Astrocyte (in vitro differentiated cells and primary cell): ENCODE measurements at regions not wholly inside any gene's neighbourhood (a gene's known extent, or its start where the extent isn't known, plus 50 kb on each side); places are given as distances from the start of the nearest gene placed in this dataset.
"Not testable (repeated sequence)": the region's sequence is repeated elsewhere in the genome, so short reads cannot be mapped to it uniquely, and the experiment has no call there.

Experiments used
- DNase-seq: peaks from one replicate; pipeline ENCODE4 v3.0.0-alpha.2; 2010; ENCODE audit warnings: low read depth
- FAIRE-seq: peaks from 2 replicates; lab custom pipeline; 2011; peaks lifted over from hg19 to GRCh38; lab: Jason Lieb, UNC
- H2AFZ ChIP-seq: 2 replicates; pipeline ENCODE4 v1.6.0; 2012; ENCODE audit warnings: low read depth, low read length, inconsistent platforms
- H3K27ac ChIP-seq: 2 replicates; pipeline ENCODE4 v1.5.1; 2011; ENCODE audit warnings: low read depth, low read length, inconsistent platforms
- H3K27me3 ChIP-seq: 2 replicates; pipeline ENCODE4 v1.6.0; 2011; ENCODE audit warnings: low read length, inconsistent platforms; ENCODE audit not compliant: insufficient read depth
- H3K36me3 ChIP-seq: 2 replicates; pipeline ENCODE4 v1.5.1; 2011; ENCODE audit warnings: low read length, inconsistent platforms; ENCODE audit not compliant: insufficient read depth
- H3K4me1 ChIP-seq: 2 replicates; pipeline ENCODE4 v1.5.1; 2011; ENCODE audit warnings: low read length, inconsistent platforms; ENCODE audit not compliant: insufficient read depth
- H3K4me2 ChIP-seq: 2 replicates; pipeline ENCODE4 v1.6.0; 2012; ENCODE audit warnings: low read length, inconsistent platforms
- H3K4me3 ChIP-seq: 2 replicates; pipeline ENCODE4 v1.5.1; 2011; ENCODE audit warnings: low read depth, mild to moderate bottlenecking, low read length, inconsistent platforms; ENCODE audit not compliant: insufficient read depth
- H3K79me2 ChIP-seq: 2 replicates; pipeline ENCODE4 v1.6.0; 2012; ENCODE audit warnings: mild to moderate bottlenecking, low read length, inconsistent platforms; ENCODE audit not compliant: insufficient read depth
- H3K9ac ChIP-seq: 2 replicates; pipeline ENCODE4 v1.6.0; 2012; ENCODE audit warnings: mild to moderate bottlenecking, low read length, inconsistent platforms
- H3K9me3 ChIP-seq: 2 replicates; pipeline ENCODE4 v1.5.1; 2012; ENCODE audit warnings: low read depth, mild to moderate bottlenecking, low read length, inconsistent platforms; ENCODE audit not compliant: insufficient read depth
- H4K20me1 ChIP-seq: 2 replicates; pipeline ENCODE4 v1.6.0; 2012; ENCODE audit warnings: low read length, inconsistent platforms; ENCODE audit not compliant: insufficient read depth
- H3K27ac Mint-ChIP-seq: one replicate; pipeline ENCODE4 v1.8.0; 2021; ENCODE audit warnings: mild to moderate bottlenecking, mixed read lengths; ENCODE audit not compliant: unreplicated experiment
- H3K27me3 Mint-ChIP-seq: one replicate; pipeline ENCODE4 v1.8.0; 2021; ENCODE audit warnings: low read depth, mixed read lengths; ENCODE audit not compliant: unreplicated experiment
- H3K36me3 Mint-ChIP-seq: one replicate; pipeline ENCODE4 v1.8.0; 2021; ENCODE audit warnings: low read depth, mixed read lengths; ENCODE audit not compliant: unreplicated experiment
- H3K4me1 Mint-ChIP-seq: one replicate; pipeline ENCODE4 v1.8.0; 2021; ENCODE audit warnings: low read depth, mixed read lengths; ENCODE audit not compliant: unreplicated experiment
- H3K4me3 Mint-ChIP-seq: one replicate; pipeline ENCODE4 v1.8.0; 2021; ENCODE audit warnings: mild to moderate bottlenecking, moderate library complexity, mixed read lengths; ENCODE audit not compliant: unreplicated experiment
- H3K9me3 Mint-ChIP-seq: one replicate; pipeline ENCODE4 v1.8.0; 2021; ENCODE audit warnings: mild to moderate bottlenecking, mixed read lengths; ENCODE audit not compliant: unreplicated experiment
- CTCF ChIP-seq: IDR thresholded peaks from 2 replicates; pipeline ENCODE4 v1.5.1; 2011; ENCODE audit warnings: low read depth, mild to moderate bottlenecking, inconsistent platforms, low read length, moderate library complexity; ENCODE audit not compliant: insufficient read depth
- EZH2 ChIP-seq: IDR thresholded peaks from 2 replicates; pipeline ENCODE4 v1.6.1; 2012; ENCODE audit warnings: mild to moderate bottlenecking, low read length, inconsistent platforms; ENCODE audit not compliant: insufficient read depth

GRCh38 chr1:73467731-73468130 lies 730.2 kb downstream of the LRRIQ3 start:
- no peaks in the 10 kb centered on the region for H4K20me1 ChIP-seq
- no peak overlapping the region for H3K27ac ChIP-seq
- H3K4me1 ChIP-seq = no peaks in the 10 kb centered on the region
- no peaks in the 10 kb centered on the region for H3K79me2 ChIP-seq
- FAIRE-seq (no peak), DNase-seq (no peak)
- Mint-ChIP-seq H3K4me1 (no peaks in the 10 kb centered on the region), H3K4me3 (no peak overlapping the region), H3K27me3 (no peaks in the 10 kb centered on the region), H3K27ac (no peak overlapping the region), H3K36me3 (no peaks in the 10 kb centered on the region), H3K9me3 (no peaks in the 10 kb centered on the region)
- TF ChIP-seq CTCF (no peak), EZH2 (no peak)
- no peak overlapping the region for H2AFZ ChIP-seq
- H3K4me2 ChIP-seq = no peak overlapping the region
- no peaks in the 10 kb centered on the region for H3K36me3 ChIP-seq
- no peak overlapping the region for H3K4me3 ChIP-seq
- no peaks in the 10 kb centered on the region for H3K9me3 ChIP-seq
- H3K9ac ChIP-seq = no peak overlapping the region
- no peaks in the 10 kb centered on the region for H3K27me3 ChIP-seq

GRCh38 chr1:73463873-73464272 lies 734.1 kb downstream of the LRRIQ3 start:
- no peaks in the 10 kb centered on the region for H3K27me3 Mint-ChIP-seq
- H3K27me3 ChIP-seq = no peaks in the 10 kb centered on the region
- H3K9ac ChIP-seq = no peak overlapping the region
- no peaks in the 10 kb centered on the region for H3K4me1 Mint-ChIP-seq
- no peaks in the 10 kb centered on the region for H3K36me3 Mint-ChIP-seq
- H3K4me3 Mint-ChIP-seq = no peak overlapping the region
- no peak overlapping the region for H3K27ac Mint-ChIP-seq
- no peak overlapping the region for H3K4me3 ChIP-seq
- no peaks in the 10 kb centered on the region for H3K4me1 ChIP-seq
- no peaks in the 10 kb centered on the region for H3K9me3 ChIP-seq
- H3K9me3 Mint-ChIP-seq = no peaks in the 10 kb centered on the region
- TF ChIP-seq EZH2 (no peak), CTCF (no peak)
- no peak overlapping the region for H3K4me2 ChIP-seq
- no peak overlapping the region for H3K27ac ChIP-seq
- no peaks in the 10 kb centered on the region for H3K36me3 ChIP-seq
- H2AFZ ChIP-seq = no peak overlapping the region
- DNase-seq (no peak), FAIRE-seq (no peak)
- no peaks in the 10 kb centered on the region for H4K20me1 ChIP-seq
- H3K79me2 ChIP-seq = no peaks in the 10 kb centered on the region

- Mint-ChIP-seq H3K4me3 (no peak overlapping the region), H3K4me1 (no peaks in the 10 kb centered on the region), H3K27ac (no peak overlapping the region), H3K27me3 (no peaks in the 10 kb centered on the region), H3K9me3 (no peaks in the 10 kb centered on the region), H3K36me3 (no peaks in the 10 kb centered on the region)
- no peaks in the 10 kb centered on the region for H3K27me3 ChIP-seq
- no peaks in the 10 kb centered on the region for H4K20me1 ChIP-seq
- no peak overlapping the region for H3K27ac ChIP-seq
- DNase-seq = no peak
- no peak for FAIRE-seq
- H3K9ac ChIP-seq = no peak overlapping the region
- no peaks in the 10 kb centered on the region for H3K79me2 ChIP-seq
- H3K4me2 ChIP-seq = no peak overlapping the region
- no peaks in the 10 kb centered on the region for H3K36me3 ChIP-seq
- H3K4me1 ChIP-seq = no peaks in the 10 kb centered on the region
- TF ChIP-seq CTCF (no peak), EZH2 (no peak)
- H2AFZ ChIP-seq = no peak overlapping the region
- no peaks in the 10 kb centered on the region for H3K9me3 ChIP-seq
- no peak overlapping the region for H3K4me3 ChIP-seq
These were observed 745.5 kb downstream of the LRRIQ3 start for GRCh38 chr1:73452522-73452921.

- H3K4me3 ChIP-seq, H3K79me2 ChIP-seq, H2AFZ ChIP-seq, FAIRE-seq, H3K4me1 ChIP-seq, H4K20me1 ChIP-seq, H3K36me3 ChIP-seq, H3K27me3 ChIP-seq, H3K4me1 Mint-ChIP-seq, H3K27ac ChIP-seq, H3K4me2 ChIP-seq, H3K9ac ChIP-seq, H3K4me3 Mint-ChIP-seq, H3K9me3 Mint-ChIP-seq, H3K9me3 ChIP-seq, H3K36me3 Mint-ChIP-seq, H3K27me3 Mint-ChIP-seq, DNase-seq, H3K27ac Mint-ChIP-seq: not testable (repeated sequence)
These were observed 747.3 kb downstream of the LRRIQ3 start for GRCh38 chr1:73450668-73451067.
